DOHH2 (cell line): ENCODE measurements at regions not wholly inside any gene's neighbourhood (a gene's known extent, or its start where the extent isn't known, plus 50 kb on each side); places are given as distances from the start of the nearest gene placed in this dataset.

Experiments
- EZH2phosphoT487 ChIP-seq: fragments of 200-600 bp; sonication (generic); IDR thresholded peaks from 2 replicates; pipeline ENCODE4 v1.6.1; 2017; ENCODE audit warnings: borderline replicate concordance, mild to moderate bottlenecking, antibody characterized with exemption, low read length, moderate library complexity, mixed read lengths
- TF ChIP-seq, protein P1 (sequence below): fragments of 200-600 bp; sonication (generic); IDR thresholded peaks from one replicate; pipeline ENCODE4 v1.5.1; 2014; ENCODE audit warnings: antibody characterized with exemption, mild to moderate bottlenecking, low read depth, low read length; ENCODE audit not compliant: poor library complexity, severe bottlenecking

DNA sequence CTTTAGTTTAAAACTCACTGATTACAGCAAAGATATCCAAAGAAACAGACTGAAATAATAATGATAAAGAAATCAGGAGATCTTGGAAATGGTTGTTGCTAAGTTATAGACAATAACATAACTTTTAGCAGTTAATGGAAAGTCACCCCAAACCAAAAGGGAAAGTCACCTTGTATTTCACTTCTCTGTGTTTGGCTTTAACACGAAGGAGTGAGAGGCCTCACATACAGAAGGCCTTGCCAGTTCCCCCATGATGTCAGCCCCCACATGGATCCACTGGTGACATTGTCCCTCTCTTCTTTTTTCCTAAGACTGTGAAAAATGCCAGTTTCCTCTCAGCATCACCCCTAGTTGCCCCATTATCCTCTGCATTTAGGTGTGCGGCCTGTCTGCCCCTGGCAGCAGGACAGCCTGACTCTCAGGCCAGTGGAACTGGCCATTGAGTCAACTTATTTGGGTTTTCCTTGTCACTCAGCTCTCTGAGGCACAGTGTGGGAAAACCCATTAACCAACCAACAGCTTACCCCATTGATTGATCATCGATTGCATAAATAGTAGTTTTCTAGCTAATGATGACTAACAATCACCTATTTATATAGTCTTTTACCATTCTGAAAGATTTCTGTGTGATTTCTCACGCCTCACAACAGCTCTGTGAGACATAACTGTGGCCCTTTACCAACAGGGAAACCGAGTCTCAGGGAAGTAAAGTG is 308.1 kb downstream of the PTTG2 start:
- TF ChIP-seq, protein P1, sequence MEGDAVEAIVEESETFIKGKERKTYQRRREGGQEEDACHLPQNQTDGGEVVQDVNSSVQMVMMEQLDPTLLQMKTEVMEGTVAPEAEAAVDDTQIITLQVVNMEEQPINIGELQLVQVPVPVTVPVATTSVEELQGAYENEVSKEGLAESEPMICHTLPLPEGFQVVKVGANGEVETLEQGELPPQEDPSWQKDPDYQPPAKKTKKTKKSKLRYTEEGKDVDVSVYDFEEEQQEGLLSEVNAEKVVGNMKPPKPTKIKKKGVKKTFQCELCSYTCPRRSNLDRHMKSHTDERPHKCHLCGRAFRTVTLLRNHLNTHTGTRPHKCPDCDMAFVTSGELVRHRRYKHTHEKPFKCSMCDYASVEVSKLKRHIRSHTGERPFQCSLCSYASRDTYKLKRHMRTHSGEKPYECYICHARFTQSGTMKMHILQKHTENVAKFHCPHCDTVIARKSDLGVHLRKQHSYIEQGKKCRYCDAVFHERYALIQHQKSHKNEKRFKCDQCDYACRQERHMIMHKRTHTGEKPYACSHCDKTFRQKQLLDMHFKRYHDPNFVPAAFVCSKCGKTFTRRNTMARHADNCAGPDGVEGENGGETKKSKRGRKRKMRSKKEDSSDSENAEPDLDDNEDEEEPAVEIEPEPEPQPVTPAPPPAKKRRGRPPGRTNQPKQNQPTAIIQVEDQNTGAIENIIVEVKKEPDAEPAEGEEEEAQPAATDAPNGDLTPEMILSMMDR: no peak
- no peak for TF ChIP-seq EZH2phosphoT487
